RWPE2 (cell line): ENCODE measurements at regions not wholly inside any gene's neighbourhood (a gene's known extent, or its start where the extent isn't known, plus 50 kb on each side); places are given as distances from the start of the nearest gene placed in this dataset.

Experiments
- ATAC-seq: fragments of 200-7000 bp; cut with Tn5 transposase; 3 replicates; pipeline ENCODE4 v1.9.1; 2021; ENCODE audit warnings: low read depth
- DNase-seq: peaks from one replicate; pipeline ENCODE4 v3.0.0-alpha.2; 2020; ENCODE audit warnings: low spot score
- H3K27ac ChIP-seq: fragments of 450-650 bp; 2 replicates; pipeline ENCODE4 v1.5.1; 2017; ENCODE audit warnings: mild to moderate bottlenecking; ENCODE audit not compliant: poor library complexity, severe bottlenecking
- H3K27me3 ChIP-seq: fragments of 250-450 bp; sonication (Bioruptor Pico); 2 replicates; pipeline ENCODE4 v1.5.1; 2021; ENCODE audit warnings: mild to moderate bottlenecking, moderate library complexity; ENCODE audit not compliant: insufficient read depth, poor library complexity, severe bottlenecking
- H3K36me3 ChIP-seq: fragments of 250-450 bp; sonication (Bioruptor Pico); 2 replicates; pipeline ENCODE4 v1.5.1; 2020; ENCODE audit warnings: low read depth, mild to moderate bottlenecking, moderate library complexity
- H3K4me1 ChIP-seq: fragments of 250-450 bp; sonication (Bioruptor Pico); 2 replicates; pipeline ENCODE4 v1.5.1; 2021; ENCODE audit warnings: mild to moderate bottlenecking, moderate library complexity; ENCODE audit not compliant: insufficient read depth, poor library complexity, severe bottlenecking
- H3K4me3 ChIP-seq: fragments of 250-450 bp; sonication (Bioruptor Pico); 2 replicates; pipeline ENCODE4 v1.5.1; 2021; ENCODE audit warnings: mild to moderate bottlenecking, moderate library complexity; ENCODE audit not compliant: severe bottlenecking
- H3K9me3 ChIP-seq: fragments of 250-450 bp; sonication (Bioruptor Pico); 2 replicates; pipeline ENCODE4 v1.5.1; 2021; ENCODE audit warnings: mild to moderate bottlenecking, moderate library complexity; ENCODE audit not compliant: severe bottlenecking
- CTCF ChIP-seq: fragments of 450-650 bp; IDR thresholded peaks from one replicate; pipeline ENCODE4 v1.5.1; 2017; ENCODE audit warnings: mild to moderate bottlenecking, moderate library complexity; ENCODE audit not compliant: poor library complexity, severe bottlenecking

- ATAC-seq, result no peak
- no peak overlapping the region for H3K4me3 ChIP-seq
- H3K4me1 ChIP-seq, result no peaks in the 10 kb centered on the region
- H3K9me3 ChIP-seq, result no peaks in the 10 kb centered on the region
- no peak for TF ChIP-seq CTCF
- no peaks in the 10 kb centered on the region for H3K36me3 ChIP-seq
- DNase-seq, result no peak
- H3K27ac ChIP-seq, result no peak overlapping the region
- peaks cover 35% of the 10 kb centered on the region for H3K27me3 ChIP-seq
Measured at GRCh38 chr3:193124861-193125260, 116.2 kb upstream of the PLAAT1 start.

GRCh38 chr3:193129607-193130006 is 111.4 kb upstream of the PLAAT1 start:
- ATAC-seq, result no peak
- TF ChIP-seq CTCF, result peak; percentile 42
- Histone ChIP-seq H3K27ac (no peak overlapping the region), H3K9me3 (no peaks in the 10 kb centered on the region), H3K4me3 (no peak overlapping the region), H3K4me1 (no peaks in the 10 kb centered on the region), H3K36me3 (no peaks in the 10 kb centered on the region), H3K27me3 (peaks cover 22% of the 10 kb centered on the region)
- DNase-seq, result no peak

GRCh38 chr3:193130576-193130975 is 110.4 kb upstream of the PLAAT1 start:
- Histone ChIP-seq H3K27me3 (peaks cover 19% of the 10 kb centered on the region), H3K9me3 (no peaks in the 10 kb centered on the region), H3K4me1 (no peaks in the 10 kb centered on the region), H3K27ac (no peak overlapping the region), H3K36me3 (no peaks in the 10 kb centered on the region), H3K4me3 (no peak overlapping the region)
- DNase-seq (no peak), ATAC-seq (no peak)
- TF ChIP-seq CTCF, result no peak

GRCh38 chr3:193132241-193132640 is 108.8 kb upstream of the PLAAT1 start:
- Histone ChIP-seq H3K27me3 (peaks cover 7% of the 10 kb centered on the region), H3K9me3 (no peaks in the 10 kb centered on the region), H3K36me3 (no peaks in the 10 kb centered on the region), H3K4me3 (no peak overlapping the region), H3K27ac (no peak overlapping the region), H3K4me1 (no peaks in the 10 kb centered on the region)
- no peak for DNase-seq
- ATAC-seq, result no peak
- no peak for TF ChIP-seq CTCF

- DNase-seq (no peak), ATAC-seq (no peak)
- H3K27me3 ChIP-seq, result peaks cover 5% of the 10 kb centered on the region
- H3K4me1 ChIP-seq, result no peaks in the 10 kb centered on the region
- TF ChIP-seq CTCF, result no peak
- no peaks in the 10 kb centered on the region for H3K36me3 ChIP-seq
- no peaks in the 10 kb centered on the region for H3K9me3 ChIP-seq
- H3K4me3 ChIP-seq, result no peak overlapping the region
- H3K27ac ChIP-seq, result no peak overlapping the region
Measured at GRCh38 chr3:193132964-193133363, 108.1 kb upstream of the PLAAT1 start.
